D341Med (cell line): ENCODE measurements at regions not wholly inside any gene's neighbourhood (a gene's known extent, or its start where the extent isn't known, plus 50 kb on each side); places are given as distances from the start of the nearest gene placed in this dataset.
"Not testable (repeated sequence)": the region's sequence is repeated elsewhere in the genome, so short reads cannot be mapped to it uniquely, and the experiment has no call there.

Source experiments
- DNase-seq: peaks from one replicate; pipeline ENCODE4 v3.0.0; 2012; ENCODE audit warnings: low spot score

DNA sequence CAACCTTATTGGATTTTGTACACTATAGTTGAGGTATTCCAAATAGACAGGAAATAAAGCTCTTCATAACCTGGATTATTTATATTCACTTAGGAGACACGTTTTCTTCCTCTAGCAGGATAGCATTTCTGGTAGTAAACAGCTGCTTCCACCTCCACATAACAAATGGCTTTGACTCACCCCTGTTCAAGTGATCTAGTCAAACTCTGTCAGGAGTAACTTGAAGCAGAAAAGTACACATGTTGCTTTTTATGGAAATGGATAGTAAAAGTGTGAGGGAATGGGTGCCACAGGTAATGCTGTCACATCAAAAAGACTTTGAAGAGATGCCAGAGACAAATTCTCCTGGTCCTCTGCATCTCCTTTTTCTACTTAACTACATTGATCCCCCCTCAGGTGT, 258.7 kb upstream of the SLC7A11 start:
- DNase-seq = no peak

- DNase-seq = no peak
Measured at GRCh38 chr4:138499627-138500026, 257.5 kb upstream of the SLC7A11 start.

DNA sequence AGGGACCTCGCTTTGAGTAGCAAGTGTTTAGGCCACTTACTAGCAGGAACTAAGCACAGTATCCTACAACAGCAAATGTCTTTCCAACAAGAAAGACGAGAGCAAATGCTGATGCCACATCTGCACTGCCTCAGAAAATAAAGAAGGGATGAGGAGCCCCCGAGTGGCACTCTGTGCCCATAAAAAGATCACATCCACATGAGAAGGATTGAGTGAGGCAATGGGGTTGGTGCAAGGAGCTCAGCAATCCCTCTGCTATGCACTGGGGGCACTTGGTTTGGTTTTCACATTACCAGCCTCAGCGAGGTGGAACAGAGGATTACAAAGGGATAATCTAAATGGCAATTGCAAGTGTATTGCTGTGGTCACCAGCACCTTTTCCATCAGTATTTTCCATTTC, 252.8 kb upstream of the SLC7A11 start:
- DNase-seq = peak; percentile 53

DNA sequence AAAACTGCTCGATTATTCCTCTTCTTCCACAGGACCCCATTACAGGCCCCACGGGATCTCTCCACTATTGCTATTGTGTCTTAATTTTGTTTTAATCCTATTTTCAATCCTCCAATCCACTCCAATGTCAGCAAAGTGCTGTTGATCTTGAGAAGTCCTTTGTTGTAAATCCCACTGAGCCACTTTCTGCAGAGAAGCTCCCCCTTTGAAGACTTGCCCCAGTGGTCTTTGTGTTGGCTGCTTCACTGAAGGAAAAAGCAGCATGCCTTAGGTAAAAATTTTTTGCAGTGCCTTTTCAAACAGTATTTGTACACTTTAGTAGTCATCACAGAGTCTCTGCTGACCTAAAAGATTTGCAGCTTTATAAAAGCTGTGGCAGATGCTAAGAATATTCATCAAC, 252.0 kb upstream of the SLC7A11 start:
- DNase-seq = peak; percentile 24

DNA sequence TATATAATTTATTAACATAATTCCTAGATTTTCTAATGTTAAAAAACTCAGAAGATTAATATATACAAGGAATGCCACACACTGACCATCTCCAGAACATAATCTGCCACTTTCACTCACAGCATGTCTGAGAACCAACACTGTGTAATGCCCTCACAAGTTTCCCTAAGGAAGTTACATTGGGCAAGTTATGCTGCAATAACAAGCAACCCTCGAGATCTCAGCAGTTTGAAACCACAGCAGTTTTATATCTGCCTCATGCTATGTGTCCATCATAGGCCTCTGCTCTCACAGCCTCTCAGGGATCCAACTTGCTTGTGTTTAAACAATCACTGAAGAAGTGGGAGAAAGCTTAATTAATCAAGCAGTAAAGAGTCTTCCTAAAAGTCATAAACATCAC, 250.0 kb upstream of the SLC7A11 start:
- no peak for DNase-seq

- DNase-seq = no peak
Measured at GRCh38 chr4:138488533-138488932, 246.4 kb upstream of the SLC7A11 start.

- DNase-seq = no peak
Measured at GRCh38 chr4:138487670-138488069, 245.5 kb upstream of the SLC7A11 start.

DNA sequence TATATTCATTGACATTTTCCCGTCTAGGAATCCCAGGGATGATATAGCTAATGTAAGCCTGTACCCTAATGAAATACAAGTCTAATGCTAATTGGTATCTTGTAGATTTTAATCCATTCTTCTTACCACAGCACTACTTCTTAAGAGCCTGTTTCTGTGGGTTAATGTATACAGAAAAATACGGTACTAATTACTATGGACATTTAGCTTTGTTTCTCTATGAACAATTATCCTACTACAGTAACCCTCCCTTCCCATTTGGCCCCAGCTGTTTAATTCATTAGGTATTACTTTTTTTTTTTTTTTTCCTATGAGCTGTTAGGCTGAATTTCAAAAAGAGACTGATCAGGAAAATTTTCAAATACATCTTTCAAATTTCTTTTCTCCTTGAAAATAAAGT, 245.1 kb upstream of the SLC7A11 start:
- no peak for DNase-seq

DNA sequence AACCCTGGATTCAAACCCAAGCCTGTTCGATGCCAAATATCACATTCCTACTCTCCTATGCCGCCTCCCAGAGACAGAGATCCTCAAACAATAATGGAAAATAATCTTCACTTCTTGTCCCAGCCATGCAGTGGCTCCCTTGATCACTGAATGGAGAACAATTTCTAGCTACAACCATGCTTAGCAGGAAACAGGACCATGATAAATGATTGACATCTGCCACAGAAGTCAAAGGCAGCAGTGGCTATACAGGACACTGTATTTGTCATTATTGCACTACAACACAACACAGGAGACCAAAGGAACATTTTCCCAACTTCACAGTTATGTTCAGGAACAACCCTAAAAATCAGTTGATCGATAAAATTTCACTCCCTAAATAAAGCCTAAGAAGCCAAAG, 243.3 kb upstream of the SLC7A11 start:
- no peak for DNase-seq

GRCh38 chr4:138475116-138475515, 233.0 kb upstream of the SLC7A11 start:
- no peak for DNase-seq

DNA sequence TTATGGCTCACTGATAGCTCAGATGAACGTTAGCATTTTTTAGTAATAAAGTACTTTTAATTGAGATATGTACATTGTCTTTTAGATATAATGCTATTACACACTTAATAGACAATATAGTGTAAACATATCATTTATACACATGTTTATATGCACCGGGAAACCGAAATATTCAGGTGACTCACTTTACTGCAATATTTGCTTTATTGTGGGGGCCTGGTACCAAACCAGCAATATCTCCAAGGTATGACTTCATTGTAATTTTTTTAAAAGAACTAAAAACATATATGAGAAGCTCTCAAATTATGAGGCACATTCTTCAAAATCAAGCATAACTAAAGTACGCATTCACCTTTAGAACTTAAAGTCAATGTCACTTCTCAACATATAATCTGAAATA, 231.2 kb upstream of the SLC7A11 start:
- DNase-seq = no peak

DNA sequence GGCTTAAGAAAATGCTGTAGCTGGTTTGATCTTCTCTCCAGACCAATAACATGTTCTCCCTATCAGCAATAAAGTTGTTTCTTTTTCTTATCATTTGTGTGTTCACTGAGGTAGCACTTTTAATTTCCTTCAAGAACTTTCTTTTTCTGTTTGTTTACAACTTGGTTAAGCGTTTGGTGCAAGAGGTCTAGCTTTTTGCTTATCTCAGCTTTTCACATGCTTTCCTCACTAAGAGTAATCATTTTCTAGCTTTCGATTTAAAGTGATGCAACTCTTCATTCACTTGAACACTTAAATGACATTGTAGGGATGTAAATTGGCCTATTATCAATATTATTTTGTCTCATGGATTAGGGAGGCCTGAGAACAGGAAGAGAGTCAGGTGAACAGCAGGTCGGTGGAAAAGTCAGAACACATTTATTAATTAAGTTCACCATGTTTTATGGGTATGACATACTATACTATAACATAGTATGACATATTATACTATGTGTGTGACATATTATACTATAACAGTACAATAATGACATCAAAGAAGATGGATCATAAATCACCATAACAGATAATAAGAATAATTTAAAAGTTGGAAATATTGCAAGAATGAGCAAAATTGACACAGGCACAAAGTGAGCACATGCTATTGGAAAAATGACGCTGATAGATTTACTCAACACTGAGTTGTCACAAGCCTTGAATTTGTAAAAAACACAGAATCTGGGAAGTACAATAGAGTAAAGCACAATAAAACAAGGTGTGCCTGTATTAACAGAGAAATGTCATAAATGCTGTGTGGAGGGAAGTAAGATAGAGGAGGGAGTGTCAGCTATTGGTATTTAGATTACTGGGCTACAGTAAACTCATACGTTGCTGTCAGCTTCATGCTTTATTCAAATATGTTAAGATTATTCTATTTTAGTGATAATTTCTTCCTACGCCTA, 218.6 kb upstream of the SLC7A11 start:
- no peak for DNase-seq

- DNase-seq = no peak
Measured at GRCh38 chr4:138458751-138459150, 216.6 kb upstream of the SLC7A11 start.

DNA sequence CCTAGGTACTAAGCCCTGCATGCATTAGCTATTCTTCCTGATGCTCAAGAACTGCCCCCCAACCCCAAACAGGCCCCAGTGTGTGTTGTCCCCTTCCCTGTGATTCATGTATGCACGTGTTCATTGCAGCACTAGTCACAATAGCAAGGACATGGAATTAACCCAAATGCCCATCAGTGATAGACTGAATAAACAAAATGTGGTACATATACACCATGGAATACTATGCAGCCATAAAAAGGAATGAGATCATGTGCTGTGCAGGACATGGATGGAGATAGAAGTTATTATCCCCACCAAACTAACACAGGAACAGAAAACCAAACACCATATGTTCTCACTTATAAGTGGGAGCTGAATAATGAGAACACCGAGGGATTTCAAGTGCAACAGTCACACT, 214.2 kb upstream of the SLC7A11 start:
- not testable (repeated sequence) for DNase-seq

- no peak for DNase-seq
Measured at GRCh38 chr4:138455097-138455496, 212.9 kb upstream of the SLC7A11 start.

- DNase-seq = no peak
Measured at GRCh38 chr4:138452826-138453225, 210.7 kb upstream of the SLC7A11 start.

DNA sequence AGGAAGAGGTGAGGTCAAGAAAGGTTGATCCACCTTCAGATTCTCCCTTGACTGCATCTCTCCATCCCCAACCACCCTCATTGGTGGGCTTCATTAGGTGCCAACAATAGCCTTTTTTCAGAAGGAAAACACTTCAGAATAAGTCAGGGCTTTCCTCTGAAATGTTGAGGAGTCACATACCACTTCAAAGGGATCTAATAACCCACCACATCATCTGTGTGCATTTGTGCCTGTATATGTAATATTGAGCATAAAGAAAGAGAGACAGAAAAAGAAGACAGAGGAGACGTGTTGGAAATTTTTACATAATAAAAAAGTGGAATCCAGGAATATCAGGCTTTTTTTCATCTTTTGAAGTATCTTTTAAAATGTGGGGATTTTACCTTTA, 209.1 kb upstream of the SLC7A11 start:
- DNase-seq = no peak

DNA sequence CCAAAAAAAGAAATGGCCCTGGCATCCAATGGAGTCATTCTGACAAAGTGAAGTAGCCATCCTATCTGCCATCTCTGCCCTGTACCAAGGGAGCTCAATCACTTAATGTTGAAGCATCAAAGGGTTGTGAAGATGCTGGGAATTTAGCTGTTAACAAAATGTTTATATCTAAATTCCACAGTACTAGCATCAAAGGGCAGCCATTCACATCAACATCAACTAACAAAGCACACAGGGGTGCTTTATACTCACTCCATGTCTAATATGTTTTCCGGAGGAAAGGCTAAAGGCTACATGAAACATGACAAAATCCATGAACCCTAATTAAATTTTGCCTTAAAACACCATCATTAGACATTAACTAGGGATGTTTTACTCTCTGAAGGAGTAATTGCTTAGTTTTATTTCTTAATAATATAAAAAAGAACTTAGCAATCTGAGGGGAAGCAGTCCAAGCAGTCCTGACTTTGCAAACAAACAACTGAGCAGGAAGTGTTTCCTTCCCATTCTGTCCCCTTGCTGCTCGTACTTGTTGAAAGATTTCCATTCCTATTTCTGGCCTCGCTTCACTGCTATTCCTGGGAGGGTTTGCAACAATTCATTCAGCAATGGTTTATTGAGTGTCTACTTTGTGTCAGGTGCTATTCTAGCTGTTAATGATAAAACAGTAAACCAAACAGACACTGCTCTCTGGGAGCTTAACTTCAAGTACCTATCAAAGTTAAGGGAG, 208.6 kb upstream of the SLC7A11 start:
- no peak for DNase-seq

GRCh38 chr4:138449938-138450337, 207.8 kb upstream of the SLC7A11 start:
- no peak for DNase-seq

DNA sequence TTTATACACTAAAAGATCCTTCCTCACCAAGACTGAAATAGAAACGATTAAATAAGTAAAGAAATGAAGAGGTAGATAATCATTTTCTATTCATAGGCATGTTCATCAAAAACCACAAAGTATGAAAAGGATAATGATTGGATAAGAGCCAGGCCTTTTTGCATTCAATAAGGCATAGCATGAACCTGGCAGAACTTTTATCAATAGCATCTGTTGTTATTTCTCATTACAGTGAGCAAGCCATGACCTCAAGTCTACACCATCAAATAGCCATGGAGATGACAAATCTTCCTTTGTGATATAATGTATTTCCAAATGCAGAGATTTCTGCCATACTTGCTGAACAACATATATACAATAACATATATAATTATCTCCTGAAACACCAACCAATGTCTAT, 206.0 kb upstream of the SLC7A11 start:
- DNase-seq = no peak

DNA sequence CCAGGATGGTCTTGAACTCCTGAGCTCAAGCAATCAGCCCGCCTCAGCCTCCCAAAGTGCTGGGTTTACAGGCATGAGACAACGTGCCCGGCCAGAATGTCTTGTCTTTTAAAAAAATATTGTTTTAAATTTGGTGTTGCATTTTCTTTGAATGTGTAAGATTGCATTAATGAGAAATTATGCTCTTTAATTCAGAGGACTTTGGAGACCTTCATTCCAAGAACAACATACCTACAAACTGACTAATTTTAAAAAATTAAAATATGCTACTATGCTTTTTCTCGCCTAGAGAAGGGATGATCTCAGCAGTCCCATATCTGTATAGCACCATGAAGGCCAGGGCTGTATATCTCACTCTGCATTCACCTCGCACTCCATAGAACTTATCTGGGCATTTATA, 204.3 kb upstream of the SLC7A11 start:
- DNase-seq = no peak

DNA sequence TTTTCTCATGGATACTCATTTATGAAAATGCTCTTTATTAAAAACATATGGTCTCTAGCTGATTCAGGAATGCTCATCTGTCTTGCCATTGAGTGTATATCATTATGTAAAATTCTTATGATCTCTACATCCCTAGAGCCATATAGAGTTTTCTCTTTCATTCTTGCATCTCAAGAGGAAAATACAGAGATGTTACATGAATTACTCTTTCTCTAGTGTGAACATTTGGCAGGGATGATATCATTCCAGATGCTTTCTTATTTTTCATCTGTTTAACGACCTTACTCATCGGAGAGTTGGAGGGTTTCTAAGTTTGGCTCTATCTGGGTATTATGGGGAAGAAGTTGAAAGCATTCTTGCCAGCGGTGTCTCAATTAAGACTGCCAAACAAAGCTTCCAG, 202.9 kb upstream of the SLC7A11 start:
- DNase-seq = no peak

GRCh38 chr4:138444260-138444659, 202.1 kb upstream of the SLC7A11 start:
- no peak for DNase-seq
